ENCODE measurements at regions not wholly inside any gene's neighbourhood (a gene's known extent, or its start where the extent isn't known, plus 50 kb on each side); places are given as distances from the start of the nearest gene placed in this dataset.
"Not testable (repeated sequence)": the region's sequence is repeated elsewhere in the genome, so short reads cannot be mapped to it uniquely, and the experiment has no call there.

DNA sequence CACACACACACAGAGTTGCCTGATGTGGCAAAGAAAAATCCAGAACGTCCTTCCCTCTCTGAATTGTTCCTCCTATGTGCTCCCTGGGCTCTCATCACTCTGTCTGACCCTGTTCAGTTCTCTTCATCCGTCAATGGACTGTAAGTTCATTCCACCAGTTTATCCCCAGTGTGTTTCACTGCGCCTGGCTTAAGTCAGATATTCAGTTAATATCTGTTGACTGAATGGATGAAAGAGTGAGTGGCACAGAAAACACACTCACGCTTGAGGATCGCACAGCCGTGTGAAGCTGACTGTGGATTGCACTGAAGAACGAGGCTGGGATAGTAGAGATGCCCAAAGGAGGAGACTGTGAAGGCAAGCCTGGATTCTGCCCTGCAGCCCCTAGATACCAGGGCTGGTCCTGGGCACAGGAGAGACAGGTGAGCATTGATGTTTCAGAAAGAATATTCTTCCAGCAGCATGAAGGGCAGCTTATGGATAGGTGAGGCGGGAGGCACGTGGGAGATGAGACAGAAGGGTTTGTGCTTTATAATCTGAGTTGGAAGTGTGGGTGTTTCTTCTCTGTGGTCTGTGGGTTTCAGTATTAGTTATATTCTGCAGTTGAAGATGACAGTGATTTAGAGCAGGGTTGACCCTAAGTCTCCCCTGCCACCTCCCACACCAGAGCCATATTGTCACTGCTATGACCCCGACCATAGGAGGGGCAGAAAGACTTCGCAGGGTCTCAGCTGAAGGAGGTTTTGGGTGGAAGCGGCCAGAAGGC, 129.9 kb downstream of the SOCS6 start:
- no peak for DNase-seq (ENCODE audit: low spot score)

DNA sequence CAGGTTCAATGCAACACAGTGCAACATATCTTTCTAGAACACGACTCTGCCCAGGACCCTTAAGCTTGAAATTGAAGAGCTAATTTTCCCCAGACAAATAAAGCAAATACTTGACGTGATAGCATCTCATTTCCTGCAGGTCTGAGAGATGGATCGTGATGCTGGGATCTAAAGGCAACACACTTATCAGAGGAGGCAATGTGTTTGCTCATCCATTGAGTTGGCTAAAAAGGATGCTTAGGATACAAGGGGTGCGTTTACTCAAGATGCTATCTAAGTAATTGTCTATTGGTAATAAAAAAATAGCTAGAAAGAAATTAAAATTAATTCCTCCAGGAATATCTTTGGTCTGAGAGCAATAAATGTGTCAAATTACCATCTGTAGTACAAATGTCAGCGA, 129.0 kb downstream of the SOCS6 start:
- DNase-seq (ENCODE audit: low spot score) = no peak

DNA sequence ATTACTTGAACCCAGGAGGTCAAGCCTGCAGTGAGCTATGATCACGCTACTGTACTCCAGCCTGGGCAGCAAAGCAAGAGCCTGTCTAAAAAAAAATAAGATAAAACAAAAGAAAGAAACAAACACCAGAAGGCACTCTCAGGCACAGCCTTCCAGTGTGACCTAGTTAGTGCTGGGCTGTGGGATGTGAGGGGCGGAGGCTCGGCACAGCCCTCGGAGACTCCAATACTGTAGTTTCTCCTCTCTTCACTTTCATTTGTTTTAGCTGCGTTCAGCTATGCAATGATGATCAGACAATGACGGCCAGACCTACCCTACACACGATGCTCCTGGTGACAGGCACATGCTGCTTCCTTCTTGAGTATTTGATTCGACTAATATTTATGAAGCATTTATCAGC, 127.7 kb downstream of the SOCS6 start:
- DNase-seq (ENCODE audit: low spot score) = no peak

DNA sequence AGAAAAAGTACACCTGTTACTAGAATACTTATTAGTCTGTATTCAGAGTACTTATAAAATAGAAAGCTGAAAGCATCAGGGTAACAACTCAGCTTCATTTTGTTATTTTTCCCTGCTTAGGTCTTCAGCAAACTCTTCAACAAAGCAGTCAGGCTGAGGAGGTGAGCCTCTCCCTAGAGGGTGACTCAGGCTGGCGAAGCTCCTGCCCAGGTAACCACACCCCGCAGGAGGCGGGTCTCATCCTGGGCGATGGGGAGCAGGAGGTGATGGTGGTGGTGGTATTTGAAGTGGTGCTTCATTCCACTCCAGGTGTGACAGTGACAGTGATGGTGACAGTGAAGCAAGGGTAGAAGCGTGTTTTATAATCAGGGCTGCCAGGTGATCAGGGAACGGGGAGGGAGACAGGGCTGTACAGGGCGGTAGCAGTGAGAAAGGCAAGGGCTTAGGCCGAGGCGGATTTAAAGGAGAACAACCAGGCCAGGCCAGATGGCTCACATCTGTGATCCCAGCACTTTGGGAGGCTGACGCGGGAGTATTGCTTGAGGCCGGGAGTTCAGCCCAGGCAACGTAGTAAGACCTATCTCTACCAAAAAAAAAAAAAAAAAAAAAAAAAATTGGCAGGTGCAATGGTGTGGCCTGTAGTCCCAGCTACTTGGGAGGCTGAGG, 127.1 kb downstream of the SOCS6 start:
- peak; percentile 52 for DNase-seq (ENCODE audit: low spot score)

DNA sequence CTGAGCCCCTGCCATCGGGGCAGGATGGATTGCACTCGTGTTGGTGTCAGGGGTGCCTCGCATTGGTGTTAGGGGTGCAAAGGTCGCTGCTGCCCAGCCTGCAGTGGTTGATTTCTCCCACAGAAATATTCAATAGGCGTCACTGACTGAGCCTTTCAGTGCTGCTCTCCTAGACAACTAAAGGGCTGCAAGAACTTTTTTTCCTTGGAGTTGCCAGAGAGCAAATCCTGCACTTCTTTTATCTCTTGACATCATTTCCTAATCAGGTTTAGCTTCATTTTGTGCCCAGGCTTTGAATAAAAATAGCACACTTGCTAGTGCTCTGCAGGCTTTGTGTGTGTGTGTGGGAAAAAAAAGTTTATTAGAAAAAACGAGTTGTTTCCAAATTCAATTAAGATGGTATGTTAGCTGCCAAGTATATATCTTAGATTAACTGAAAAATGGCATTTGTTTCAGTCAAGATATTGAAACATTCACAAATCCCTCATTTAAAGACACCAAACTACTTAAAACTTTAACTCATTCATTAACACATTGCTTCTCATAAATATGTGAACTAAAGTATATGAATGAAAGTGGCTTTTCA, 125.6 kb downstream of the SOCS6 start:
- DNase-seq (ENCODE audit: low spot score) = no peak

DNA sequence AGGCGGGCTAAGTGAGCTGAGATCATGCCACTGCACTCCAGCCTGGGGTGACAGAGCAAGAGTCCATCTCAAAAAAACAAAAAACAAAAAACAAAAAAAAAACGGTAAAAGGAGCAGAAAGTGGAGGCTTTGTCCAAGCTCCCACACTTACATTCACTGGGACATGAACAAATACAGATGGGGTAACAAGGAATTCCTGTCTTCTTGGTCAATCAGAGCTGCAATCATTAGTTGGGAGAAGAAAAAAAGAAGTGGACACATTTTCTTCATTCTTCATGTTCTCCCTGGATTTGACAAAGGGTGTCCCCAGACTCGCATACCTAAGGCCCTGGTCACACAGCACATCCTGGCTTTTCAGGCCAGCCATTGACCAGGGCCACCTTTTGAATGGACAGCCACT, 124.6 kb downstream of the SOCS6 start:
- no peak for DNase-seq (ENCODE audit: low spot score)

DNA sequence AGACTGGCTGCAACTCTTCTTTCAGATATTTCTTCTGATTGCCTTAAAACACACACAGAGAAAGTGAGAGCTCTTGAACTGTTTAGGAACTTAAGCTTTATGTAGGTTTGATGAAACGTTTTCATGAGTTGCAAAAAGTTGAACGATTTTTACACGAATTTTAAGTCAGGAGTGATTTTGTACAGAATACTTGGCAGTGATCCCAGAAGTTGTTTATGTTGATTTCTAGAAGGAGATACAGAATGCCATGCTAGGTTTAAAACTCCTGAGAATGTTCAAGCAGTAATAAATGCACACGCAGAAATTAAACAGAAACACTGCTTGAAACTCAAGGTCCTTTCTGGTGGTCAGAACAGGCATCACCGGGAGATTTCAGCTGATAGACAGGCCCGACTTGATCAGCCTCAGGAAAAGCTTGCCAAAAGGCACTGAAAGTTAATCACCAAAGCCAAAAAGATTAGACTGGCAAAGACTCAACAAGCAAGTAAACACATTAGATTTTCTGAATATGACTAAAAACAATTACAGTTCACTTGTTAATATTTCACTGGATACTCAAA, 123.1 kb downstream of the SOCS6 start:
- no peak for DNase-seq (ENCODE audit: low spot score)

DNA sequence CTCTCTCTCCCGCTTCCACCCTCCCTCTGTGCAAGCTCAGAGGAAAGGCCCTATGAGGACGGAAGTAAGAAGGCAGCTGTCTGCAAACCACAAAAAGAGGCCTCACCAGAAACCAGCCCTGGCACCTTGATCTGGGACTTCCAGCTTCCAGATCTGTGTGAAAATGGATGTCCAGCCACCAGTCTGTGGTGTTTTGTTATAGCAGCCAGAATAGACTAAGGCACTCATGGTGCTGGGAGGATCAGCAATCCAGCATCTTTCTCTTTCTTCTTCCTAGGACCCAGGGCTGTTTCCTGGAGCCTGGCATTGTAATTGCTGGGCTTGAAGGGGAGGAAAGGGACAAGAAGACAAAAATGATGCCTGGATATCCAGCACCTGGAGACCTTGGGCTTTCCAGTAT, 122.5 kb downstream of the SOCS6 start:
- DNase-seq (ENCODE audit: low spot score) = no peak

DNA sequence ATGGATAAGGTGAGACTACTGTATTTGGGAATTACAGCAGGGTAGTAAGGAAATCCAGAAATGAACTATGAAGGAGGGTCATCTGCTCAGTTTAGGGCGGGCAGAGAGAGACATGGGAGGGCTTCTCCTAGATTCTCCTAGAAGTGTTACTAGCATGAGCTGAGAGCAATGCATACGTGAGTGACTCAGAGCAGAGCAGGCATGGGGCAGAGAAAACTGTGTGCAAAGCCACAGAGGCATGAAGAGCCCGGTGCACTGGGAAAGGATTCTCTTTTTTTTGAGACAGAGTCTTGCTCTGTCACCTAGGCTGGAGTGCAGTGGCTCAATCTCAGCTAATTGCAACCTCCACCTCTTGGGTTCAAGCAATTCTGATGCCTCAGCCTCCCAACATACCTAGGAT, 116.2 kb downstream of the SOCS6 start:
- peak; percentile 62 for DNase-seq (ENCODE audit: low spot score)

DNA sequence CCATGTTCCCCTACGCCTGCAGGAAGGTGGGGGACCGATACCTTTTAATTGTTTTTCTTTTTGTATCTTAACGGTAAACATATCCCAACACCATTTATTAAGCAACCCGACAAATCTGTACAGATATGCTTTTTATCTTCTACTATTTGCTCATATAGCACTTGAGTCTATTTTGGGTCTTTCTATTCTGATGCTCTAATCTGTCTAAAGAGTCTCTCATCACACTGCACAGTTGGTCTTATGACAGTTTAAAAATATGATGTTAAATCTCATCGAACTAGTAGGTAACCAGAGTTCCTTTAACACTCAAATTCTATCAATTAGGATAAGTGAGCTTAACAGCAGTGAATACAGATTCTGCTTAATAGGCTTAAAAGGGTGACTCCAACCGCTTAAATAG, 111.6 kb downstream of the SOCS6 start:
- DNase-seq (ENCODE audit: low spot score) = no peak

DNA sequence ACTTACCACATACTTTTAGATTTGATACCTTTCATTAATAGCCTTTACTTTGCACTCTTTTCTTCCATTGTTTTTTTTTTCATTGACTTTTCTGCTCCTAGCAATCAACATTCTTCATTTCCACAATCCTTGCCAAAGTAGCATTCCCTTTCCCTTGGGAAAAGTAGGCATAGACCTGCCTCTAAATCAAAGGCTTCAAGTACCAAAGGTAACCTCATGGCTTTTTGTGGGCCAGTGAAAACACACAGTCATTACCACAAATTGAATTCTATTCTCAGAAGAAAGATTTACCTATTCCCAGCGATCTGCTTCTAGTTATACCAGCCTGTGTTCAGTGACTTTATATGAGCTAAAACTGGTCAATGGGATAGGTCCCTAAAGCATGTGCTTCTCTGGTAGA, 109.2 kb downstream of the SOCS6 start:
- DNase-seq (ENCODE audit: low spot score) = no peak

DNA sequence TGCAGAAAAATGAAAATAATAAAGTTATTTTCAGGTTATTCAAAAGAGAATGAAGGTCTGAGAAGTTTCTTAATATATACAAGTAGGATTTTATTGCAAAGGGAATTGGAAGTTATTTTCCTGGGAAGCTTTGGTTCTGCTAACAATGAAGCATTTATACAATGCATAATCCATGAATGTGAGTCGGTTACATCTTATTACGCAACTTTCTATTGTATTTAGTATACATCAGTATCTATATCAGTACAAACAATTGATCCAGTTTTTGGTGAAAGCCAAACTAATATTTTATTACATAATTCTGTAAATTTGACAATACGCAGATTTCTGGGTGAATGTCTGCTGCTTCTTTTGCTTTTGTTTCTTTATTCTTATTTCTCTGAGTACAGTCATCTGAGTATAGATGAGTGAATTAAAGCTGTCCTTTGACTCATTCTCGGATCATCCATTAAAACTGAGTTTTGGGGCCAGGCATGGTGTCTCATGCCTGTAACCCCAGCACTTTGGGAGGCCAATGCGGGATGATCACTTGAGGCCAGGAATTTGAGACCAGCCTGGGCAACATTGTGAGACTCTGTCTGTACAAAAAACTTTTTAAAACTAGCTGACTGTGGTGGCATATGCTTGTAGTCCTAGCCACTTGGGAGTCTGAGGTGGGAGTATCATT, 108.5 kb downstream of the SOCS6 start:
- DNase-seq (ENCODE audit: low spot score) = peak; percentile 42

DNA sequence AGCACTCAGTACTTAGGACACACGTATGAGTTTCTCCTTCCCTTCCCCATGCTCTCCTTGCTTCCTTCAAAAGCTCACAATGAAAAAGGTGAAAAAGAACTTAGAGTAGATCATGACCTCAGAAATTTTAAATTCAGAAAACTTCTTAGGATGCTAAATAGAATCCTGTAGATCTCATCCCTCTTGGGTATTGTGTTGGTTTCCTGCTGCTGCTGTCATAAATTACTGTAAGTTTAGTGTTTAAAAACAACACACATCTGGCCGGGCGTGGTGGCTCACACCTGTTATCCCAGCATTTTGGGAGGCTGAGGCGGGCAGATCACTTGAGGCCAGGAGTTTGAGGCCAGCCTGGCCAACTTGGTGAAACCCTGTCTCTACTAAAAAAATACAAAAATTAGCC, 106.9 kb downstream of the SOCS6 start:
- not testable (repeated sequence) for DNase-seq (ENCODE audit: low spot score)

DNA sequence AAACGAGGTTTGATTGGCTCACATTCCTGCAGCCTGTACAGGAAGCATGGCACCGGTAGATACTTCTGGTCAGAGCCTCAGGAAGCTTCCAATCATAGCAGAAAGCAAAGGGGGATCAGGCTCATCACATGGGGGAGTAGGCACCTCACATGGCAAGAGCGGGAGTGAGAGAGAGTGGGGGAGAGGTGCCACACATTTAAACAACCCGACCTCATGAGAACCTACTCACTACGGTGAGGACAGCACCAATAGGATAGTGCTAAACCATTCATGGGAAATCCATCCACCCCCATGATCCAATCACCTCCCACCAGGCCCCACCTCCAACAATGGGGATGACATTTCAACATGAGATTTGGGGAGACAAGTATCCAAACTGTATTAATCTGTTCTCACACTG, 105.8 kb downstream of the SOCS6 start:
- DNase-seq (ENCODE audit: low spot score) = no peak

DNA sequence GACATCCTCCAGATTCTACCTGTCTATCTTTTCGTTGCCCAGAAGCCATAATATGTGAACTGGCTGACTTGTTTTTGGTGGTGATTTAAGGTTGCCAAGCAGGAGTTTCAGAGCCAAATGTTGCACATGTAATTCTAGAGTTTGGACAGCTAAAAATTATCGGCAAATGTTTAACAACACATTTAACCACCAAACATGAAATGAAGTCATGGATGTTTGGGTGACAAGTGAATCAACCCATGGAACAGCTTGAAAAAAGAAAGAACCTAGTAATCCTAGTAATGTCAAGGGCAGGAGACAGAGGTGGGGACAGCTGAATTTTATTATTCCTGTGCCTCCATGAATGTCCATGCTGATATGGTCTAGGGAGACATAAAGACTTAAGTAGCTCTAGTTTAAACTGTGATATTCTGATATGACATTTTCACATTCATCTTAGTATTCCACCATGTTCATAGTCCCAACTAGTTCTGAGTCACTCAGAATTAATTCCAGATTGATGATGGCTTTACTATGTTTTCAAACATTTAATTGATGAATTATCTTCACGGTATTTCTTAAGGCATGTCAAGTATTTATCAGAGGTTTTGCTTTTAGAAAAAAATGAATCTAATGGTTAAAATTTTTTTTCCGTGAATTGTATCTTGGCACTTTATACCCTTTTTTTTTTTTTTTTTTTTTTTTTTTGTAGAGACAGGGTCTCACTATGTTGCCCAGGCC, 101.7 kb downstream of the SOCS6 start:
- peak; percentile 34 for DNase-seq (ENCODE audit: low spot score)

DNA sequence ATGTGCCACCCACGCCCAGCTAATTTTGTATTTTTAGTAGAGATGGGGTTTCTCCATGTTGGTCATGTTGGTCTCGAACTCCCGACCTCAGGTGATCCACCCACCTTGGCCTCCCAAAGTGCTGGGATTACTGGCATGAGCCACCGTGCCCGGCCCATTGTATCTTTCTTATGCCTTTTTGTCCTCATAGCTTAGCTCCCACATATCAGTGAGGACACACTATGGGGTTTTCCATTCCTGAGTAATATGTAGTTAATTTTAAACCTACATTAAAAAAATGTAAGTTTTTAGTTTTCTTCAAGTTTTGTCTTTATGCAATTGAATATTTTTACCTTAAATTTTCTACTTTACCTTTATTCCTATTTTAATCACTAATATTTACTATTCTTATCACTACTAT, 100.2 kb downstream of the SOCS6 start:
- not testable (repeated sequence) for DNase-seq (ENCODE audit: low spot score)

DNA sequence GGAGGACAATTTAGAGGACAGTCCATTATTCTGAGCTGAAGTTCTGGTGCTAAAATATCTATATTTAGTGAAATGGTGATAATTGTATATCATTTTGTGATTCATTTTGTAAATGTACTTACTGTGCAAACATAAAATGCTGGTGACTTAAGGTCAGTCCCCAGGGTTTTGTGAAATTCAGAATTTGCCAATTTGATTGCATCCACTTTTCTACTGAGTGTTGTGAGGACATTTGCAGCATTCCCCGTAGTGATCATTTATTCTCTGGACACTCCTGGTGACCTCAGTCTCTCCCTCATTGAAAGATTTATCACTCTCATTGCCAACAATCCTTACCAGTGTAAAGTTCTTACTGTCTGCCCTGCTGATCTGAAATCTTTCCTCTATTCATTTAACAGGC, 98.2 kb downstream of the SOCS6 start:
- DNase-seq (ENCODE audit: low spot score) = no peak

DNA sequence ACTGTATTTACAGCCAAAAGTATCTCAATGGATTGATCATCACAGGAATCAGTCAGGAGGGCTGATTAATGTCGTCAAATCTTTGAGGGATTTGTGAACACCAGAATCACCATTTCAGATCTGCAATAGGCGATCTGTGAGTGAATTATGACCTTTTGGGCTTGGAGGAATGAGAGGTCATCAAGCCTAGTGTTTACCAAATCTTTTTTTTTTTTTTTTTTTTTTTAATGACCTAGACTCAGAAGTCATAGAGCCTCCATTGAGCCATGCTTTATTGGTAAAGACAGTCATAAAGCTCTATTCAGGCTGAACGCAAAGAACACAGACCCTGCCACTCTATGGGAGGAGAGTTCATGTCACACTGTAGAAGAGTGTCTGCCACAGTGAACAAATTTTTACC, 97.7 kb downstream of the SOCS6 start:
- DNase-seq (ENCODE audit: low spot score) = no peak

DNA sequence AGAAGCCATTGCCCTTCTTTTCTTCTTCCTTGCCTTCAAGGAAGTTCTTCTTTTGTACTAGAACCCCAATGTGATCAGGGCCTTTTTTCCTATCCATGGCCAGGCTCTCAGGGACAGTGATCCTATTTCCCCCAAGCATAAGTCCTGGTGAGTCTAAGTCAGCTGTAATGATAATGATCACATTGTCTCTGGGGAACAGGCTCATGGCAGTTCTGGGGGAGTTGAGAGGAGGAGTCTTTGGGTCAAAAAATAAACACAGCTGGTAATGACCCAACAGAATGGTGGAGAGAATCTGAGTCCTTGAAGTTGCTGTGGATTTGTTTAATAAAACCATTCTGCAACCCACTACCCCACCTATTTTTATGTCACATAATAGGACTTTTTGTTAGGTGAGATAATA, 96.6 kb downstream of the SOCS6 start:
- DNase-seq (ENCODE audit: low spot score) = no peak

DNA sequence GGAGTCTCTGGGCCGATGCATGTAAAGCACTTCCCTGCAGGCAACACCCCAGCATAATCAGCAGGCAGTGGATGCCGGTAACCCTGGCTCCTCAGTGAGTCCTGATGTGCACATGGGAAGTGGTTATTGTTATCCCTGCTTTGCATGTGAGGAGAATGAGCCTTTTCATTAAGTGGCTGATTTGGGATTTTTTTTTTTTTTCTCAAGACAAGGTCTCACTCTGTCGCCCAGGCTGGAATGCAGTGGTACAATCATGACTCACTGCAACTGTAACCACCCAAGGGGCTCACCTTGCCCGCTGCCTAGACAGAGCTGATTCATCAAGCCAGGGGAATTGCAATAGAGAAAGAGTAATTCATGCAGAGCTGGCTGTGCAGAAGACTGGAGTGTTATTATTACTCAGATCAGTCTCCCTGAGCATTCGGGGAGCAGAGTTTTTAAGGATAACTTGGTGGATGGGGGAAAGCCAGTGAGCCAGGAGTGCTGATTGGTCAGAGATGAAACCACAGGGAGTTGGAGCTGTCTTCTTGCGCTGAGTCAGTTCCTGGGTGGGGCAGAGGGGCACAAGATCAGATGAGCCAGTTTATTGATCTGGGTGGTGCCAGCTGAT, 95.4 kb downstream of the SOCS6 start:
- peak; percentile 99 for DNase-seq (ENCODE audit: low spot score)

DNA sequence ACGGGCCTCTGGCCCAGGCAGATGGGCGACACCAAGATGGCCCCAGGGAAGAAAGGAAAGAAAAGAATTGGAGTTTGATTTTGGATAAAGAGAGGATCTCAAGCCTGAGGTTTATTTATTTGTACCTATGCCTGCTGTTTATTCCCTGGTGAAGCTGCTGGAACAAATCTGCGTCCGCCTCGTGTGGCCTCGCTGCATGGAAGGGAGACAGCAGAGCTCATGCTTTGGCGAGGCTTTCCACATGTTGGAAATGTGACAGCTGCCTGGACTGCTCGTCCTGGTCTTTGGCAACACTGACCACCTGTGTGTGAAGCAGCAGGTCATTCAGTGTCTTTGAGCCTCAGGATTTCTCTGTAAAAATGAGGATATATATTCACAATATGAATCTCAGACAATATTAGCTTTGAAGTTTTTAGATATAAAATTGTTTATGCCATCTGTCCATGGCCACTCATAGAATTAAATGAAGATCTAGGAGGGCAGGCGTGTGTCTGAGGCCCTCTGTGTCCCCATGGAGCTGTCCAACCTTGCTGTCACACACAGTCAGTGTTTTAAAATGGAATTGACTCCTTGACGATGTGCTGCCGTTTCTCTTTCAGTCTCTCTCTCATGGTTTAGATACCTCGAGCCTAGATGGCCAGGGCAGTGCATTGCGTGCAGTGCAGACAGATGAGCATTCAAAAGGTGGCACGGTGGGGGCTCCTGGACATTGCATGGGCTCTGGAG, 94.3 kb downstream of the SOCS6 start:
- no peak for DNase-seq (ENCODE audit: low spot score)

Measured in kidney tubule cell (primary cell).